ENCODE measurements at regions not wholly inside any gene's neighbourhood (a gene's known extent, or its start where the extent isn't known, plus 50 kb on each side); places are given as distances from the start of the nearest gene placed in this dataset.

DNA sequence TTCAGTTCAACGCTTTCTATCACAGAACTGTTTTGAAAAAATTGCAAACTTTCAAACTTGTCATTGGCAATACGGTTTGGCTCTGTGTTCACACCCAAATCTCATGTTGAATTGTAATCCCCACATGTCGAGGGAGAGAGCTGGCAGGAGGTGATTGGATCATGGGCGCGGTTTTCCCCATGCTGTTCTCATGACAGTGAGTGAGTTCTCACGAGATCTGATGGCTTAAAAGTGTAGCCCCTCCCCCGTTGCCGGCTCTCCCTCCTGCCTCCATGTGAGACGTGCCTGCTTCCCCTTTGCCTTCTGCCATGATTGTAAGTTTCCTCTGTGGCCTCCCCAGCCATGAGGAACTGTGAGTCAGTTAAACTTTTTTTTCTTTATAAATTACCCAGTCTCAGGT is 1144.0 kb downstream of the BRD1 start:
- no peak for DNase-seq (ENCODE audit: low spot score)

- DNase-seq (ENCODE audit: low spot score): no peak
Measured at GRCh38 chr22:48682504-48682903, 1145.2 kb downstream of the BRD1 start.

- DNase-seq (ENCODE audit: low spot score): no peak
Measured at GRCh38 chr22:48680601-48681000, 1147.1 kb downstream of the BRD1 start.

DNA sequence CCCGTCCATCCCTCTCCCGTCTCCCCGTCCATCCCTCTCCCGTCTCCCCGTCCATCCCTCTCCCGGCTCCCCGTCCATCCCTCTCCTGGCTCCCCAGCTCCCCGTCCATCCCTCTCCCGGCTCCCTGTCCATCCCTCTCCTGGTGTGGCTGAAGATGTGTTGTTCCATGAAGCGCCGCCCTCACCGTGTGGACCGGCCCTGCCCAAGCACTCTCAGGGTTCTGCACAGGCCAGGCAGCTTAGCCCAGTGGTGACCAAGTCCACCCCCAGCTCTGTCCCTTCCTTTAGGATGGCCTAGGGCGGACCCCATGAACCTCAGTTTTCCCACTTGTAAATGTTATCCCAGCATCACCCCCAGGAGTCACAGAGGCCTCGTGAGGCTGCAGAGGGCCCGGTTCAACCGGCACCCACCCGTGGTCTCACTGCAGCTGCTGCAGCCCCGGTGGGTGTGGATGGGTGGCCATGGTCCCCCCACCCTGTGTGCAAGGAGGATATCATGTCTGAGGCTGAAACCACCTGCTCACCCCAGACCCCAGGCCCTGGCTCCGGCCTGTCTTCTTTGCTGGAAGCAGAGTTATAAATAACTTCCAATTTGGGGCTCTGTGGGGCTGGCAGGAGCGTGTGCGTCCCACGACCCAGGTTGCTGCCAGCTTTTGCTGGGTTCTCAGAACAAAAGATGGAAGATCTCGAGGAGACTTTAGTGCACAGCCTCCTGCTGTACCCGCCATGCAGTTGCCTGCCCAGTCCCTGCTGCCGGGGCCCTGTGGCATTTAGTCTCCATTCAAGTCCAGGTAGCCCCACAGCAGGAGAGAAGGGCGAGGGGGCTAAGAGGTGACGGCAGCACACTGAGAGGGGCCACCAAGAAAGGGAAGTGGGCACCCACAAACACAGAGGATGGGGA is 1147.8 kb downstream of the BRD1 start:
- no peak for DNase-seq (ENCODE audit: low spot score)

GRCh38 chr22:48678171-48679135 is 1149.2 kb downstream of the BRD1 start:
- DNase-seq (ENCODE audit: low spot score): no peak

DNA sequence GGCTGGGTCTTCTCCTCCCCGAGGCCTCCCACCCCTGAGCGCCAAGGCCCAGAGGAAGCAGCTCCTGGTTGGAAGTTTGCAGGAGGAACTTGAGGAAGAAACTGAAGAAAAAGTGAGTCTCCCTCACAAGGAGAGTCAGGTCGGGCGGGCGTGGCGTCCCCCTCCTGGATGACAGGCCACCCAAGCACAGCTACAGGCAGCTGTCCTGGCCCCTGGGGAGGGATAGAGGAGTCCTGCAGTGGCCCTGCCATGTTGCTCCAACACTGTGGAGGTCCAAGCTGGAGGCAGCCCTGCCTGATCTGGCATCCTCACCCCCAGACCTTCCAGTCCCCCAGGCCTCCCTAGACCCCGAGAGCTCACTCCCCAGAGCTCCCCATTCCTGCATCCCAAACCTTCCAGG is 1150.1 kb downstream of the BRD1 start:
- no peak for DNase-seq (ENCODE audit: low spot score)

- no peak for DNase-seq (ENCODE audit: low spot score)
Measured at GRCh38 chr22:48677168-48677520, 1150.5 kb downstream of the BRD1 start.

DNA sequence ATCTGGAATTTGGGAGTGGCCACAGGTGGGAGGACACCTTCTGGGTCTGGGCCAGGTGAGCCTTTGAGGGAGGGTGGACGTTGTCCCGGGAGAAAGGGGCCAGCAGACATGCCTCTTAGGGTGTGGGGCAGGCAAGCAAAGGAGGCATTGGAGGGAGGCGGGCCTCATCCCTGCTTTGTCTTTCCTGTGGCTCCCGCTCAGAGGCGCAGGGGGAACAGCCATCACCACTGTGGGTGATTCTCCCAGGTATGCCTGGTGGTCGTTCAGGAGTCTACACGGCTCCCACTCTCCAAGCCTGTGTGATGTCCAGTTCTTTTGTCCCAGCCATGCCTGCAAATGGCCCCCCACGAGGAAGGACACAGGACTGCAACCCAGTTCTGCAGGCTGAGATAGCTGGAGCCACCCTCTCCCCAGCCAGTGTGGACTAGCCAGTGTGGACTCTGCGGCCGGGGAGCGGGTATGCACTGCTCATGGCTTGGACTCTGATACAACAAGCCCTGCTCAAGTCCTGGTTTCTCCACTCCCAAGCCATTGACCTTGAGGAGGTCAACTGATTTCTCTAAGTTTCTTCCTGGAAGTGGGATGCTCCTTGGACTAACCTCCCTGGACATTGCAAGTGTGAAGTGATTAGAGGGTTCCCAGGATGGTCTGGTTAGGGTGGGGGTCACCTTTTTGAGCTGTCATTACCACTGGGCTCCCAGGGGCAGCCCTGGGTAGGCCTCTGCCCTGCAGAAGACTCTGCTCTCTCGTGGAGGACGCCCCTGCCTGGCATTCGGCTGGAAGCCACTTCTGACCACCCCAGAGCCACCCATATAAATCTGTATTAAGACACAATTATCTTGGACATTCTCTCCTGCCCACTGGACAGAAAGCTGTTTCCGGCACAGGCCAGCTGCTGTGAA is 1151.2 kb downstream of the BRD1 start:
- no peak for DNase-seq (ENCODE audit: low spot score)

DNA sequence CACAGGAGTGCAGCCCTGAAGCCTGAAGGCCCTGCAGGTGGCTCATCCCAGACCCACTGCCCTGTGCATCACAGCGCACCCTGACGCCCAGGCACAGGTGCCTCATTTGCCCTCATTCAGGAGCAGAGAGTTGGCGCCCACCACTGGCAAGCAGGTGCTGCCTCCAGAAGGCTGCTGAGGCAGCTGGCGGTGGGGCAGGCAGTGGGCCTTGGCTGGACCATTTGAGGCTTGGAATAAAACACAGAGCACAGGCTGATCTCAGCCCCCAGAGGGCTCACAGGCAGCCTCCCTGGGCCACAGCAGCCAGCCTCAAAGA is 1151.9 kb downstream of the BRD1 start:
- no peak for DNase-seq (ENCODE audit: low spot score)

- no peak for DNase-seq (ENCODE audit: low spot score)
Measured at GRCh38 chr22:48675141-48675829, 1152.4 kb downstream of the BRD1 start.

DNA sequence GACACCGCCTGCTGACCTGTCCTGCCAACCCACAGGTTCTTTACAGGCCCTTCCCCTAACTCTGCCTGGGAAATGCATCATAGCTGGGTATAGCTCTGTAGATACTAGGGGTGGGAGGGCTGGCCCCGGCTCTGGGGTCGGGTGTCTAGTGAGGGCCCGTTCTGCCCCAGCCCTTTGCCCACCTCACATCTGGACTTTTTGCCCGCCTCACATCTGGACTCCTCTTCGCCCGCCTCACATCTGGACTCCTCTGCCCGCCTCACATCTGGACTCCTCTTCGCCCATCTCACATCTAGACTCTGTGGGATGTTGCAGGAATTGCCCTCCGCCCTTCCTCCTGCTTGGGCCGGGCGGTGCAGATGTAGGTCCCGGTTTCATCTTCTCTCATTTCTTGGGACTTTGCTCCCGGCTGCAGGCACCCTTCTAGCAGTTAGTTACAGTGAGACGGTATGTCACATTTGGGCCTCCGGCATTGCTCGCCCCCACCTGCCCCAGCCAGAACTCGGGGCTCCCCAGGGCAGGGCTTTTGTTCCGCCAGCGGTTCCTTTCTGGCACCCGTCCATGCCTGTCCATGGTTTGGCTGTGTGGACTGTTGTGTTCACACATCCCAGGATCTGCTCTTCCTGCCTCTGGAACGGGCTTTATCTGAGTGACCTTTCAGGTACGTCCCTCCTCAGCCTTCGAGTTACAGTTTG is 1153.7 kb downstream of the BRD1 start:
- DNase-seq (ENCODE audit: low spot score): no peak

- no peak for DNase-seq (ENCODE audit: low spot score)
Measured at GRCh38 chr22:48672387-48672786, 1155.3 kb downstream of the BRD1 start.

DNA sequence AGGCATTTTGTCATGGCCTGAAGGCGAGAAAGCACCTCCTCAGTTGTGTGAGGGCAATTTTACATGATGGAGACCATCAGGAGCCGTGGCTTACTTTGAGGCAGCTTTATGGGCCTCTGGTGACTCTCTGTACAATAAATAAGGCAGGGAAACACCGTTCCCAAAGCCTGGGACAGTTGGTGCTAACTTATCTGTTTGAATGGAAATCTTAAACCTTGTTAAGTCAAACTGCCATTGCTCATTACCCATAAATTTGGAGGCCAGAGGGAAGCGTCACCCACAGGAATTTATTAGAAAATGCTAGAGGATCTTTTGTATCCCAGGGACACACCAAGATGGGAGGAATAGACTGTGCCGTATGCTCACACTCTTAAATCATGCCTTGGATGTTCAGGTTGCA is 1156.9 kb downstream of the BRD1 start:
- no peak for DNase-seq (ENCODE audit: low spot score)

- no peak for DNase-seq (ENCODE audit: low spot score)
Measured at GRCh38 chr22:48669986-48670716, 1157.5 kb downstream of the BRD1 start.

DNA sequence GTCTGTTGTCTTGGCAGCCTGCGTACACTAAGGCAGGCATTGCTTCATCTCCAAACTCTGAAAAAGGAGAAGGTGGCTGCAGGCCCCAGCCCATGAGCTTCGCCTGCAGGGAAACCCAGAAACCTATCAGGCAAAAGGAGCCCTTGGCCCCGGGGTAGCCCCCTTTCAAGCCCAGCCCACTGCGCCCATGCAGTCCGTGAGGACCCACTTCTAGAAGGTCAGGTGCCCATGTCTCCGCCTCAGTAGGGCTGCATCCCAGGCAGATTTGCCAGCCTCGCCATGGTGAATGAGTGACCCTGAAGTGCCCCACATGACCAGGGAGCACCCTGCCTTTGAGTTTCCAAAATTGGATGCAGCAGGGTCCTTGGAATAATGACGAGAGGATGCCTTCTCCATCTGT is 1158.4 kb downstream of the BRD1 start:
- DNase-seq (ENCODE audit: low spot score): no peak

DNA sequence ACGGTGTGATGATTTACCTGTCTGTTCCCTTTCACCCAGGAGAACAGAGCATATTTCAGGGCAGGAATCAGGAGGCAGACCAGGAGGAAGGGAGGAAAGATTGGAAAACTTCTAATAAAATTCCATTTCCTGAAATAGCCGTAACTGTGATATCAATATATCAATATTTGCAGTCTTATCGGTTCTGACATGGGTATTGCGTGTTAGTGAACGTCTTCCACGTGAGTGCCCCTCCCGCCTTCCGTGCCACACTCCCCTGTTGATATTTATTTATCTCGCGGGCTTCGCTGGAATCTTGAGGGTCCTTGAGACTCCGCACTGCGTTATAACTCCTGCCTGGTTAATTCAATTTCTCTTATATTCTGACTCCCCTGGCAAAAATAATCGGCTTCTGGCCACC is 1160.4 kb downstream of the BRD1 start:
- no peak for DNase-seq (ENCODE audit: low spot score)

- DNase-seq (ENCODE audit: low spot score): no peak
Measured at GRCh38 chr22:48666620-48667019, 1161.1 kb downstream of the BRD1 start.

DNA sequence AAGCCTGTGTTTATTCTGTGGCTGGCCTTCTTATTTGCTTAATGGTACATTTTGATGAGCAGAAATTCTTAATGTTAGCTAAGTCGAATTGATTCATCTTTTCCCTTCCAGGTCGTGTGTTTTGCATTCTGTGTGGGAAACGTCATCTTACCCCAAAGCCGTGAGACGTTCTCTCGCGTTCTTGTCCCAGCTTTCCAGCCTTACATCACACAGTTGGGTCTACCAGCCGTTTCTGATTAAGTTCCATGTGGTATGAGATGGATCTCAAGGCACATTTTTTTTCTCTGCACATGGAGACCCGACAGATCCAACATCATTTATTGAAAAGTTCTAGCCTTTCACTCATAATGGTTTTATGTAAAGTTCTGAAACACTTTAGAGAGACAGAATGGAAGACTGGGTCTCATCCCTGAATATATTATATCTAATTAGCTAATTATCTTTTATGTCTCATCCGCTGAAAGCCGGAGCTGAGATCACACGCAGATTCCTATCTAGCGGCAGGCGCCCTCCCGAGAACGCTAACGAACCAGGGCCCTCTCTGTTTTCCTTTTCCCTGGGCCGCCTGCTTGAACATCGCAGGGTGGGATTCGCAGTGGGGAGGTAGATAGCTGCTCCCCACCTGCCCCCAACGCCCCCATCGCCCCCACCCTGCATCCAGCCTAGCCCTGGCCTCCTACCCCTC is 1162.2 kb downstream of the BRD1 start:
- no peak for DNase-seq (ENCODE audit: low spot score)

GRCh38 chr22:48664586-48664985 is 1163.1 kb downstream of the BRD1 start:
- no peak for DNase-seq (ENCODE audit: low spot score)

Data from H4 (cell line).